IPS-11a (cell line): ENCODE measurements at regions not wholly inside any gene's neighbourhood (a gene's known extent, or its start where the extent isn't known, plus 50 kb on each side); places are given as distances from the start of the nearest gene placed in this dataset.

Experiments used
- H3K4me3 ChIP-seq: one replicate; pipeline ENCODE4 v1.5.1; 2013; ENCODE audit warnings: low read depth, low read length, control low read depth

- H3K4me3 ChIP-seq, result no peak overlapping the region
Observed at GRCh38 chr3:25073423-25073822, 354.6 kb upstream of the RARB start.

DNA sequence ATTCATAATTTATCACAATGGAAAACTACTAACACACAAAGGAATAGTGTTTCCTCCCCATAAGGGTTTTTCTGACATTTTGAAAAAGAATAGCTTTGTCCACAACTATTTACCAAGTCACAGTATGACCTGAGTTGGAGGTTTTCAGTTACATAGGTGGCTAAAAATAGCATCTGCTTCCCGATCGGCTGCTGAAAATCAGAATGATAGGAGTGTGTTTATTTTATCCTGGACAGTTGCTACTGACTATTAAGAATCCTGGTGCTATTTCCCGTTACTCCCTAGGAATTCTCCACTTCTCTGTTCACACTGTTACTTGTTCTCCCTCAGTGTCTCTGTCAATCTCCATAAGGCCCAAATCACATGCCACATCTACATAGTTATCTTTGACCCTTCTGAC, 353.9 kb upstream of the RARB start:
- no peak overlapping the region for H3K4me3 ChIP-seq

DNA sequence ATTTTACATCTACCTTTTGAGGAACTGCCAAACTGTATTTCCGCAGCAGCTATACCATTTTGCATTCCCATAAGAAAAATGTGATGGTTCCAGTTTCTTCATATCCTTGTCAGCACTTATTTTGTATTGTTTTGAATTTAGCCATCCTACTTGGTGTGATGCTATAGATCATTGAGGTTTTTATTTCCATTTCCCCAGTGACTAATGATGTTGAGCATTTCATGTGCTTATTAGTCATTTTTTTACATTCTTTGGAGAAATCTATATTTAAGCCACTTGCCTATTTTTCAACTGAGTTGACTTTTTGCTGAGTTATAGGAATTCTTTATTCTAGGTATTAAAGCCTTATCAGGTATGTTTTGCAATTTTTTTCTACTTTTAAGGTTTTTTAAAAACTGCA, 347.6 kb upstream of the RARB start:
- no peak overlapping the region for H3K4me3 ChIP-seq

DNA sequence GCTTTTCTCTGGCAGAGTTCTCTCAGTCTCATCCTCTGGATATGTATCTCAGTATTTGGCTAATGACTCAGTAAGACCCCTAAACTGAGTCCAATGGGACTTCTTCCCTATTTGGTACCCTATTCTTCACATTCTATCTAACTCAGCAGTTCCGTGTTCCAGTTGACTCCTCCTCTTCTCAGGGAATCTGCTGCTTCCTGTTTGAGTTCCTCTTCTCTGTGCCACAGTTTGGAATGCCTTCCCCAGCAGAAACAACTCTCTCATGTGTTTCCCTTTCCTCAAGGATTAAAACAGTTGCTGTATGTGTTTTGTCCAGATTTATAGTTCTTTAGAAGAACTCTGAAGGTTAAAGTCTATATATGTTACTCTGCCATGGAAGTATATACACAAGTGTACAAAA, 344.0 kb upstream of the RARB start:
- H3K4me3 ChIP-seq, result no peak overlapping the region

DNA sequence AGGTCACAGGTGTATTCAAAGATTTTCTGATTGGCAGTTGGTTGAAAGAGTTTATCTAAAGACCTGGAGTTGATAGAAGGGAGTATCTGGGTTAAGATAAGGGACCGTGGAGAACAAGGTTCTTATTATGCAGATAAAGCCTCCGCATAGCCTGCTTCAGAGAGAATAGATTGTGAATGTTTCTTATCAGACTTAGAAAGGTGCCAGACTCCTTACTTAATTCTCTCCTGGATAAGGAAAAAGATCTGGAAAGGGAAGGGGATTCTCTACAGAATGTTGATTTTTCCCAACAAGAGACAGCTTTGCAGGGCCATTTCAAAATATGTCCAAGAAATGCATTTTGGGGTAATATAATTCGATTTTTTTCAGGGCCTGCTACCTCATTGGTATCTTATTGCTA, 341.3 kb upstream of the RARB start:
- H3K4me3 ChIP-seq, result no peak overlapping the region

GRCh38 chr3:25088284-25088683, 339.8 kb upstream of the RARB start:
- no peak overlapping the region for H3K4me3 ChIP-seq

- no peak overlapping the region for H3K4me3 ChIP-seq
Observed at GRCh38 chr3:25090698-25091453, 337.2 kb upstream of the RARB start.

DNA sequence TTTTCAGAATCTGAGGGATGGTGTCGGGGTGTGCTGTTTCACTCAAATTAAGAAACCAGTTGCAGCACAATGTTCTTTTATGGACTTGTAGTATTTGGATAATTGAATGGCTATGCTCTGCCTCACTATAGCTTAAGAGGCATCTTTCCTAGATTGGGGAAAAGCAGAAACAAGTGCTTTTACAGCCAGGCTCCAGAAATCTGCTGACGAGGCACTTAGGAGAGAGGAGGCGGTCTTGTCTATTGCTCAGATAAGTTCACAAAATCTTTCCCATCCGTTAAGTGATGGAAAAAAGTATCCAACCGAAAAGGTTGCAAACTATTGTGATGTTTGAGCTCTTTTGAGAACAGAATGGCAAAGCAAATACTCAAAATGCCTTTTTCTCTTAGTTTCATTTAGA, 336.1 kb upstream of the RARB start:
- H3K4me3 ChIP-seq, result no peak overlapping the region

DNA sequence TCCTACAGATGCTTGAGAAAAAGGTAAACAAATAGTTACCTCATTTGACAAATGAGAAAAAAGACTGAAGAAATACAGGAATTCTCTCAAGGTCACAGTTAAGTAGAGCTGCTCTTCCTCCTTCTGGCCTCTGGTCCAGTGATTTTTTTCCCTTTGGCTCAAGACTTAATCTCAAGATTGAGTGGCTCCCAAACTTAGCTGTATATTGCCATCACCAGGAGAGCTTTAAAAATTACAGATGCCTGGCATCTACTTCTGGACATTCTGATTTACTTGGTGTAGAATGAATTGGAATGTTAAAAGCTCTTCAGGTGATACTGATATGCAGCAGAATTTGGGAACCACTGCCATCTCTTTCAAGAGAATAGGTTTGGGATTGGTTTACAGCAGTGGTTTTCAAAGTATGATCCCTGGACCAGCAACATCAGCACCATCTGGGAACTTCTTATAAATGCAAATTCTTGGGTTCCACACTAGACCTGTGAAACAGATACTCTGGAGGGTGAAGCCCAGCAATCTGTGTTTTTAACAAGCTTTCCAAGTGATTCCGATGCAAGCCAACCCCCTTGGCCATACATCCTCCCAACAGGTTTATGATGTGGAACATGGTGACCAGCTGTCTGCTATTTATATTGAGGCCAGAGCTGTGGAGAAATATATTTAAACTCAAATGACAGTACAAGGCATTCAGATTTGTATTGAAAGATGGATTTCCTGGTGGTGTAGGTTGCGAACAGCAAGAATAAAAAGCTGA, 333.0 kb upstream of the RARB start:
- H3K4me3 ChIP-seq, result no peak overlapping the region

GRCh38 chr3:25096536-25096935, 331.5 kb upstream of the RARB start:
- H3K4me3 ChIP-seq, result no peak overlapping the region

GRCh38 chr3:25097023-25097422, 331.0 kb upstream of the RARB start:
- H3K4me3 ChIP-seq, result no peak overlapping the region

- H3K4me3 ChIP-seq, result no peak overlapping the region
Observed at GRCh38 chr3:25099666-25100065, 328.4 kb upstream of the RARB start.

DNA sequence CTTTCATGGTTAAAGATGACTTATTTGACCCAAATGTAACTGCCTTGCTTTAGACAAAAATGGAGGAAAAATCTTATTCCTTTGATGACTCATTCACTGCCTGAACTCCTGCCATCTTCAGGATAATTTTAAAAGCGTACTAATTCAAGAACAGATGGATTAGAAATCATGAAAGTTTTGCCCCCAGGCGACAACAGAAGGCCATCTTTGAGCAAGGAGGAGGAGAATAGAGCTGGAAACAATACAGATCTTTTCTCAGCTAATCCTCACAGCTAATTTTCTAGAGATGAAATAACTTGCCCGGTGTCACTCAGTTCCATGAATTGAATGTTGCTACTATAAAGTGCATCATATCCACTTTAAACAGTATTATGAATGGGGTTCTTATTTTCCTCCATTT, 324.7 kb upstream of the RARB start:
- no peak overlapping the region for H3K4me3 ChIP-seq

DNA sequence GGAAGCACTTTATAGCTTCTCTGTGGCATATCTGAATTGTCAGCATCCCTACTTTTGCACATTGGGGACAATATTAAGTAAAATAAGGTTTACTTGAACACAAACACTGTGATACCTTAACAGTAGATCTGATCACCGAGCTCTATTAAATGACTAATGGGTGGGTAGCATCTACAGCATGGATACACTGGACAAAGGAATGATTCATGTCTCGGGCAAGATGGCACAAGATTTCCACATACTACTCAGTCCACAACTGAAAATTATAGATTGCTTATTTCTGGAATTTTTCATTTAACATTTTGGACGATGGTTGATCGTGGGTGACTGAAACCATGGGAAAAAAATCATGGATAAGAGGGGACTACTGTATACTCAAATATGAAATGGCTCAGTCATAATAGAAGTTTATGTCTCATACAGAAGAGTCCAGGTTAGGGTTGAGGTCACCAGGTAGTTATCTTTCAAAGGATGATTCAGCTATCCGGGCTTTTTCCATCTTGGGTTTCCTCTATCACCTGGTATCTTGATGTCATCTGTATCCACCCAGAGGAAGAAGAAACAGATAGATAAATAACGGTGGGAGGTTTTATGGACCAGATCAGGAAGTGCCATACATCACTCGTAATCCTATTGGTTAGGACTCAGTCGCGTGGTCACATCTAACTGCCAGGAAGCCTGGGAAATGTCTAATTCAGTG, 320.0 kb upstream of the RARB start:
- H3K4me3 ChIP-seq, result no peak overlapping the region

DNA sequence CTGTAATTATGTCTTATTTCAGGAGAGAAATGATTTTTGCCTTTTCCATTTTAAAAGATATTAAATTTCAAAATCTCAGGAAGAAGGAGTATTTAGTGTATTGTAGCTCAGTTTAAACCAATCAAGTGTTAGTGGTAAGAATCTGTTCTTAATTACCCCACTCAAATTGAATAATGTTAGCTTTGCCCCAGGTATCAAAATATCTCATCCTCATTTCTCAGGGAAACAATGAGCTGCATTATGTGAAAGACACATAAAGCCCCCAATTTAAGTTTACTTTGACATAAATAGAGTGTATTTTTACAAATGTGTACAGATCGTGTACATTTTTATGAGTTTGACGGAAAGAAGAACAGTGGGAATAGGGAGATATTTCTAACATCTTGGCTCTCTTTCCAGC, 317.4 kb upstream of the RARB start:
- H3K4me3 ChIP-seq, result no peak overlapping the region

- no peak overlapping the region for H3K4me3 ChIP-seq
Observed at GRCh38 chr3:25113891-25114290, 314.2 kb upstream of the RARB start.

DNA sequence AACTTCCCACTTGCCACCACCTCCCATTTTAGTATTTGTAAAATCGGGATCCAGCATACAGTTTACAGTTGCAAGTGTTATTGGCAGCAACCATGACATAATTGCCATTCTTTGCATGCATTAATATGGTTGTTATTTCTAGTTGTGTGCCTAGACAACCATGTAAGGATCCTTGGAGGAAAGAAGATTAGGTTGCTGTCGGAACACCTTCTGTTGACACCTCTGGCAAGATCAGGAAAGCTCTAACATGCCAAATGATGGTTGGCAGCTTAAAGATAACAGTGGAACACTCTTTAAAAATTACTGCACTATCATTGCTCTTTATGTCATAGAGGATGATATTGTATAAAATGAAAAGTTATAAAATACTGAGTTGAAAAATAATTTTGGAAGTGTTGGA, 313.5 kb upstream of the RARB start:
- no peak overlapping the region for H3K4me3 ChIP-seq

- H3K4me3 ChIP-seq, result no peak overlapping the region
Observed at GRCh38 chr3:25117005-25117593, 311.0 kb upstream of the RARB start.

DNA sequence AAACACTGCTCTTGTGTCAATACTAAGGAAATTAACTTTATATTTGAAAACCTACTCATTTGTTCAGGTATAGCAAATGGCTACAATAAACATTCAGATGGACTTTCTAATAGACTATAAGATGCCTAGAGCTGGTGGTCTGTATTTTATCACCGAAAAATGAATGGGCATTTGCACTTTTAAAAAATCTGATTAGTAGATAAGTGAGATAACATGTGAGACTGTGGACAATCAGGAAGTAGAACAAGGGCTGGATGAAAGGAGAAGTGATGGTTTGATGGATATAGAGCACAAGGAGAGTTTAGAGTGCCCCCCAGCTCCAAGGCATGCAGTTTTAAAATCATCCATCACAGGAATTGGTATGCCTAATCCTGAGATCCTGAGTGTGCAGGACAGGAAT, 308.4 kb upstream of the RARB start:
- no peak overlapping the region for H3K4me3 ChIP-seq

DNA sequence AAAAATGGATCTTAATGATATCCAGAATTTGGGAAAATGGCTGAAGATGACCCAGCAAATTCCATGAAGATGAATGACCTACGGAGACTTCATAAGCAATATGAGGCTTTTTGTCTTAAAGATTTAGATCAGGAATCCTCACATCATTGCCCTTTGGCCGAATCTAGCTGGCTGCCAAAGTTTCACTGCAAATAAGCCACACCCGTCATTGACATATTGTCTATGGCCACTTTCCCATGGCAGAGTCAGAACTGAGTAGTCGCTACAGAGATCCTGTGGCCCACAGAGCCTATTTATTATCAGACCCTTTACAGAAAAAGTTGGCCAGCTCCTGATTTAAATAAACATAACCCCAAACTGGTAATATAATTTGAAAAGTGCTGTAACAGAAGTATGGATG, 307.4 kb upstream of the RARB start:
- H3K4me3 ChIP-seq, result no peak overlapping the region

GRCh38 chr3:25125201-25125600, 302.9 kb upstream of the RARB start:
- H3K4me3 ChIP-seq, result no peak overlapping the region

DNA sequence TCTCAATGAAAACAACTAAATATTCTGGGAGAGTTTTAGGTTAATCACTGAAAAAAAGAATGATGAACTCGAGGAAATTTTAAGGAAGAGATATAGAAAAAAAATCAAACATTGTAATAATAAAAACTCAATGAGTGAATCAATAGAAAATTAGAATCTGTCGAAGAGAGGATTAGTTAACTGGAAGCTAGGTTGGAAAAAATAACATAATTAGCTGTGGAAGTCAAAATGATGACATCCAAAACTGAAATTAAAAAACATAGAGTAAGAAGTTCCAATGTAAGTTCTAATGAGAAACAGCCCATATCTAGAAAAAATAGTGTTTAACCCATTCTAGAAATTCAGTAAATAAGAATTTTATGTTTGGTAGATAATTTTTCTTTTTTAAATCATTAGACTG, 299.3 kb upstream of the RARB start:
- H3K4me3 ChIP-seq, result no peak overlapping the region
